NCI-H1694 (cell line): ENCODE measurements at regions not wholly inside any gene's neighbourhood (a gene's known extent, or its start where the extent isn't known, plus 50 kb on each side); places are given as distances from the start of the nearest gene placed in this dataset.
"Not testable (repeated sequence)": the region's sequence is repeated elsewhere in the genome, so short reads cannot be mapped to it uniquely, and the experiment has no call there.

Experiments used
- DNase-seq: peaks from one replicate; lab custom pipeline; 2025; lab: John Stamatoyannopoulos, UW

DNA sequence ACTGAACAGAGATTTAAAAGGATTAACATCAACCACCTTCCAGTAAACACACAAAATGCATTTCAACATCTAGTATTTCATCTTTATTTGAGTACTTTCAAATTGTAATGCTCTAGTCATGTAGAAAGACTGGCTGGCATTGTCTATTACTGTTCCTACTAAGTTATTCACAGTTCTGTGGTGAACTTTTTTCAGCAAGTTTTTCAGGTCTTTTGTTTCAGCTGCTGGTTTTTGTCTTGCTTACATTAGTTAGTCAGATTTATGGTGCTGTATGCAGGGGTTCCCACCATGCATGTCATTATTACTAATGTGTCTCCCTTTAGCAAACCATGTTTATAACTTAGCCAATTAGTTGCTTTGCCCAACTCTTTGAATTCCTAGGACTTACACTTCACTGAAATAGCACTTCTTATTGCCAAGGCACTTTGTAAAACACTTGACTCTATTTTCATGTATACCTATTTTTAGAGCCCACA lies 253.4 kb upstream of the KITLG start:
- DNase-seq: no peak

DNA sequence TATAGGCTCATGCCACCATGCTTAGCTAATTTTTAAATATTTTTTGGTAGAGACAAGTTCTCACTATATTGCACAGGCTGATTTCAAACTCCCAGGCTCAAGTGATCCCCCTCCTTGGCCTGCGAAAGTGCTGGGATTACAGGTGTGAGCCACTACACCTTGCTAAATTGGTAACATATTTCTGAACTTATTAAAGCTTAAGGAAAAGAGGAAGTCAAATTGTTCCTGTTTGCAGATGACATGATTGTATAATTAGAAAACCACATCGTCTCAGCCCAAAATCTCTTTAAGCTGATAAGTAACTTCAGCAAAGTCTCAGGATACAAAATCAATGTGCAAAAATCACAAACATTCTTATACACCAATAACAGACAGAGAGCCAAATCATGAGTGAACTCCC lies 248.3 kb upstream of the KITLG start:
- not testable (repeated sequence) for DNase-seq

DNA sequence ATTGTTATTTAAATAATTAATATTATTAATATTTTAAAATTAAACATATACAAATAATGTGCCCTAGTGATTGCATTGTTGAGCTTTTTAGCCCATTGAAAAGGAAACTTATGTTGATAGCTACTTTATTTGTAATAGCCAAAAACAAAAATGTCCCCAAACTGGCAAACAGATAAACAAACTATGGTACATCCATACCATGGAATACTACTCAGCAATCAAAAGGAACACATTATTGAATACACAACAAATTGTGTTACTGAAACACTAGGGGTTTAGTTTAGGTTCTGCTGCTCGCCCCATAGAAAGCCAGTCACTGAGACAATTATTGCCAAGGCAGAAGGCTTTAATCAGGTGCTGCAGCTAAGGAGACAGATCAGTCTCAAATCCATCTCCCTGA lies 239.7 kb upstream of the KITLG start:
- no peak for DNase-seq

DNA sequence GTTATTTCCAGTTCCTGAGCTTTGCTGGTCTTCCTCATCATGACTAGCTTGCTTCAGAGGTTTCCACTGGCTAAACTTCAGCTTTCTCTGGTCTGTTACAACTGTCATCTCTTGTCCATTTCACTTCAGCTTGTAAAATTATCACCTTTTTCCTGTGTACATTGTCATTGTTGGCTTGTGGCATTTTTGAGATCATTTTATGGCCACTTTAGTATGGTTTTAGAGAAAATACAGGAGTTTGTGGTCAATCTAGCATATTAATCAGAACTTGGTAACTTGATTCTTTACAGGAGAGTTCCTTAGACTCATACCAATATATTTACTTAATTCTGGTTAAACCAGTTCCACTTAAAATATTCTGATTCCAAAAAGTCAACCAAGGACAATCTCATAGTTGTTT lies 235.9 kb upstream of the KITLG start:
- DNase-seq: no peak

DNA sequence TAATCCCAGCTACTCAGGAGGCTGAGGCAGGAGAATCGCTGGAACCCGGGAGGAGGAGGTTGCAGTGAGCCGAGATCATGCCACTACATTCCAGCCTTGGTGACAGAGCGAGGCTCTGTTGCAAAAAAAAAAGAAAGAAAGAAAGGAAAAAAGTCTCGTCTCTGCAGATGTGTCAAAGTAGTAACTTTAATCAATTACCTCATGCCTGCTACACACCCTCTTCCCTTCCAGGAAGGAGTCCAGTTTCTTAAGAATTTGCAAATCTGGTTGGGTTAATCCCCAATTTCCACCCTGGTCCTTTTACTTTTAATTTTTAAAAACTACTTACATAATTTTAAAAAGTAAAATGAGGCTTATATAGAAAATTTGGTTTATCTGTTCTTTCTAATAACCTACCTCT lies 234.5 kb upstream of the KITLG start:
- no peak for DNase-seq

GRCh38 chr12:88812610-88813009 lies 232.3 kb upstream of the KITLG start:
- no peak for DNase-seq

GRCh38 chr12:88810806-88811205 lies 230.5 kb upstream of the KITLG start:
- DNase-seq: no peak

DNA sequence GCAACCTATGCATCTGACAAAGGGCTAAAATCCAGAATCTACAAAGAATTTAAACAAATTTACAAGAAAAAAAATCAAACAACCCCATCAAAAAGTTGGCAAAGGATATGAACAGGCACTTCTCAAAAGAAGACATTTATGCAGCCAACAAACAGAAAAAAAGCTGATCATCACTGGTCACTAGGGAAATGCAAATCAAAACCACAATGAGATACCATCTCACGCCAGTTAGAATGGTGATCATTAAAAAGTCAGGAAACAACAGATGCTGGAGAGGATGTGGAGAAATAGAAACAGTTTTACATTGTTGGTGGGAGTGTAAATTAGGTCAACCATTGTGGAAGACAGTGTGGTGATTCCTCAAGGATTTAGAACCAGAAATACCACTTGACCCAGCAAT lies 229.6 kb upstream of the KITLG start:
- not testable (repeated sequence) for DNase-seq

GRCh38 chr12:88805692-88806091 lies 225.4 kb upstream of the KITLG start:
- no peak for DNase-seq

- DNase-seq: no peak
Measured at GRCh38 chr12:88805286-88805685, 225.0 kb upstream of the KITLG start.

DNA sequence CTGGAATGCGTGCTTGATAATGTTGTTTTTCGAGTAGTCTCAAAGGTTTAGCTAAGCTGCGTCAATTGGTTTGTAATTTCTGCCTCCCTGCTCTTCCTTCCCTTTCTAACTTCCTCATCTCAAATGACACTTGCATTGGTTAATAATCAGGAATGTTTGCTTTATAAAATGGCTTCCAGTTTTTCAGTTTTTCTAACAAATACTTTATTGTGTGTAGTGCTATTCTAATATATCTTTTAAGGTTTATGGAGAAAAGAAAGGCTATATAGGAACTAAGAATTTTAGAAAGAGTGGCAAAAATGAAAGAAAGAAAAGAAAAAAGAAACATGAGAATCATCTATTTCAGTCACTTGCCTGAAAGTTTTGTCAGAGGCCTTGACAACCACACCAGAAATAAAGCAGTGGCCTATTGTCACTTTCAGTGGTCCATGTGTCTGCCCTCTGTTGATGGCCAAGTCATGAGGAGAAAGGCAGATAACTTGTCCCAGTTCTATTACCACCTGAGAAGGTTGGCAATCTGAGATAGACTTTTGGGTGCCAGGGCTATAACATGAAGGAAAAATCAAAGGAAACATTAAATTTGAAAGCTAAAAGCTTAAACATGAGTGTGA lies 221.9 kb upstream of the KITLG start:
- DNase-seq: no peak

- no peak for DNase-seq
Measured at GRCh38 chr12:88801227-88802095, 221.2 kb upstream of the KITLG start.

DNA sequence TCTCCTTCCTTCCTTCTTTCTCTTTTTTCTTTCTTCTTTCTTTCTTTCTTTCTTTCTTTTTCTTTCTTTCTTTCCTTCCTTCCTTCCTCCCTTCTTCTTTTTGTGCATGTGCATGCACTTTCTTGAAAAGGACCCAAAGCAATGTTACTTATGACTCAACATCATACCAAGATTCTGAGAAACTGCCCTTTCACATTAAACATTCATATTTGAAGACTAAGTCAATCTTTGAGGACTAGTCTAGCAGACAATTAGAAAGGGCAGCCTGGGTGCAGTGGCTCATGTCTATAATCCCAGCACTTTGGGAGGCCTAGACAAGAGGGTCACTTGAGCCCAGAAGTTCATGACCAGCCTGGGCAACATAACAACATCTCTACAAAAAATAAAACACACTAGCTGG lies 212.8 kb upstream of the KITLG start:
- no peak for DNase-seq

DNA sequence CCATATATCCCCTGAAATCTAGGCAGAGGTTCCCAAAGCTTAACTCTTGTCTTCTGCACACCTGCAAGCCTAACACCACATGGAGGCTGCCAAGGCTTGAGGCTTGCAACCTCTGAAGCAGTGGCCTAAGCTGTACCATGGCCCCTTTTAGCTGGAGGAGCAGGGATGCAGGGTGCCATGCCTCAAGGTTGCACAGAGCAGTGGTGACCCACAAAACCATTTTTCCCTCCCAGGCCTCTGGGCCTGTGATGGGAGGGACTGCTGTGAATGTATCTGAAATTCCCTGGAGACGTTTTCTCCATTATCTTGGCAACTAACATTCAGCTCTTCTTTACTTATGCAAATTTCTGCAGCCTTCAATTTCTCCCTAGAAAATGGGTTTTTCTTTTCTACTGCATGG lies 210.0 kb upstream of the KITLG start:
- no peak for DNase-seq

DNA sequence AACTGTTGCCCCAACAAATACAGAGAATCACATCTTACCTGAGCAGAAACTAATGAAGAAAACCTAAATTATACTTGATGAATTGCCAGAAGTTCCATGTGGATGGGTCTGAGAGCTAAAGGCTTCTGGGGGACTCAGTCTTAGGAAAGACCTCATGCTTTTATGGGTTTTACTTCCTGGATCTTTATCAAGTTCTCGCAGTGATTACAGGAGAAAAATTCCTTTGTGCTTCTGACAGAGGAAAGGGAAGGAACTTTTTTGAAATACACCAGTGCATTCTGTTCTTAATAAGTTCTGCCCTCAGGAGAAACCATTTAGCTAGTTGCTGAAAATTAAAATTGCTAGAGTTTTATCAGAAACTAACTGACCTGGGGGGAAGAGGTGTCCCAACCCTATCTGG lies 203.9 kb upstream of the KITLG start:
- no peak for DNase-seq

DNA sequence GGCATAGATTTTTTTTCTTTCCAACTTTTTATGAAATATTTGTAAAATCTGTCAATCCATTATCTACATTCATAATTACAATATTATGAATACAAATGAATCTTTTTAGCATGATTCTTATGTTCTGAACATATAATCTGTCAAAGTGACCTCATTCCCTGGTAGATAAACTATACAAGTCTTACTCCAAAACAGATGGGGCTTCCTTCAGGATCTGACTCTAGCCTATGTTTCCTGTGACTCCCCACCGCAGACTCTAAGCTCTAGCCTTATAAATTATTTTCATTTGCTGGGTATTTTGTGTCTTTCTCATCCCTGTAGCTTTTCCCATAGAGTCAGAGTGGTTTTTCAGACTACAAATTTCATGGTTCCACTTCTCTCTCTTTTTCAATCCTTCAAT lies 202.1 kb upstream of the KITLG start:
- DNase-seq: no peak

DNA sequence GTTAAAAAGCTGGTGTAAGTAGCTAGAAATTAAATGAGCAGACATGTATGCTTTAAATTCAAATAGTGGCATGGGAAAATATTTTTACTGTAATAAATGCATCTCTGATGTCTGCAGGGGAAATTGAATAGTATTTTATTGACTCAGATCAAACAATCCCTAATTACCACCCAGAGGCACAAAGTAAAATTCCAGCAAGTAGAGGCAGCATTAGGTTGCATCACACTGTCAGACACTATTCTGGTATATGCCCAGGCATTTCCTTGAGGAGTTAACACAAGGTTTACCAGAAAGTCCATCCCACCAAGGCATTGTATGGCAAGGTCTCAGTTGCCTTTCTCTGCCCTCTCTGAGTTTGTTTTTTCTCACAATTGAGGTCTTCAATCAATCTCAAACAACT lies 201.6 kb upstream of the KITLG start:
- DNase-seq: no peak

- no peak for DNase-seq
Measured at GRCh38 chr12:88778064-88778463, 197.8 kb upstream of the KITLG start.

DNA sequence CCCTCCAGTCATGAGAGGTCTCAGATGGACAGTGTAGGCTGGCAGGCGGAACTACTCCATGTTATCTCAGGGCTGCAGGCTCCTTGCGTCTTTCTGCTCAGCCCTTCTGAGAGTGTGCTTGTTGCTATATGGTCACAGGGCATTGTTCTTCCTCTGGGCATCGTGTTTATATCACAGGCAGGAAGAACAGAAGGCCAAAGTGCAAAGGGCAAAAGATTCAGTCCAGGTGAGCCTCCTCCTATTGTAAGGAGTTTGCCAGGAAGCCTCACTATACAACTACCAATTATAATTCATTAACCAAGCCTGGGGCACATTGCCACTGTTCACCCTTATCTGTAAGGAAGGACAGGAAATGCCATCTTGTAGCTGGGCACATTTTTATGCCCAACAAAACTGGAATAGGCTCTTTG lies 195.5 kb upstream of the KITLG start:
- DNase-seq: no peak

- DNase-seq: no peak
Measured at GRCh38 chr12:88767699-88768098, 187.4 kb upstream of the KITLG start.

DNA sequence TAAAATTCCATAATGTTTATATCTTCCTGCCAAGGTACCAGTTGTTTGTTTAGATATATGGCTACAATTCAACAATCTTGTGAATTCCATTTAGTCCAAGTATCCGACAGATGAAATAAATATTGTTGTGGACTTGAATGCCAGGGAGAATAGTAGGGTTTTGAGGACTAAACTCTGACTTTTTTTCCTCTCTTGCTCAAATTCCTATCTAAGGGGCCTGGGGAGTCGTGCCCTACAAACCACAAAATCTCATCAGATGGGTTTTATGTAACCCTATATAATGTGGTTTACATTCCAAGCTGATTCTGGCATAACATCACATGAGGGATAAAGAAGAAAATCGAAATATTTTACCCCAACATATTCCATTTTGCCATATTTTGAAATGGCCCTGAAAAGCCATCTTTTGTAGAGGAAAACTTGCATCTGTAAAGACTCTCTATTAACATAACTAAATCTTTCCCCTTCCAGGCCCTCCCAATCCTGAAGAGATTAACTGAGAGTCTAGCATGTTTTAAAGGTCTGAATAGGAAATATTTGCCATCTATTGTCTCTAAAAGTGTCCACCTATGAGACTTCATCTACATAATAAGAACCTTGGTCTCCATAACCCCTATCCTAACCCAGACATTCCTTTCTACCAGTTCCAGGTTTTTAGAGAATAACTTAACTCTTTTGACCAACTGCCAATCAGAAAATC lies 184.7 kb upstream of the KITLG start:
- DNase-seq: no peak

GRCh38 chr12:88763536-88764100 lies 183.3 kb upstream of the KITLG start:
- DNase-seq: no peak

GRCh38 chr12:88758176-88758575 lies 177.9 kb upstream of the KITLG start:
- no peak for DNase-seq
